ENCODE measurements at regions not wholly inside any gene's neighbourhood (a gene's known extent, or its start where the extent isn't known, plus 50 kb on each side); places are given as distances from the start of the nearest gene placed in this dataset.

- no peak for TF ChIP-seq ZFP30 (CRISPR knock-in tag; IDR thresholded peaks at IDR 0.05)
Observed at GRCh38 chr11:81574301-81574700, 1159.4 kb downstream of the FAM181B start (continued).

GRCh38 chr11:81573367-81573766 lies 1160.3 kb downstream of the FAM181B start:
- no peak for TF ChIP-seq TSHZ2 (CRISPR knock-in tag; IDR thresholded peaks at IDR 0.05)
- TF ChIP-seq ZFP3 (CRISPR knock-in tag; IDR thresholded peaks at IDR 0.05), result no peak
- TF ChIP-seq ISL1 (CRISPR knock-in tag; IDR thresholded peaks at IDR 0.05), result no peak
- no peak for TF ChIP-seq CSRNP3 (CRISPR knock-in tag; IDR thresholded peaks at IDR 0.05)
- no peak for TF ChIP-seq GLIS3 (CRISPR knock-in tag; IDR thresholded peaks at IDR 0.05)
- TF ChIP-seq CSDC2 (CRISPR knock-in tag; IDR thresholded peaks at IDR 0.05), result no peak
- no peak for TF ChIP-seq OSR1 (CRISPR knock-in tag; IDR thresholded peaks at IDR 0.05)
- TF ChIP-seq POU6F1 (CRISPR knock-in tag; IDR thresholded peaks at IDR 0.05; ENCODE audit: borderline replicate concordance, low read depth), result no peak
- TF ChIP-seq ESRRG (CRISPR knock-in tag; IDR thresholded peaks at IDR 0.05), result no peak
- no peak for TF ChIP-seq CREB5 (CRISPR knock-in tag; IDR thresholded peaks at IDR 0.05; ENCODE audit: low read depth)
- no peak for TF ChIP-seq ZNF70 (CRISPR knock-in tag; IDR thresholded peaks at IDR 0.05)
- no peak for TF ChIP-seq TOX (CRISPR knock-in tag; IDR thresholded peaks at IDR 0.05; ENCODE audit: borderline replicate concordance)
- no peak for TF ChIP-seq ZC3H10 (CRISPR knock-in tag; IDR thresholded peaks at IDR 0.05)
- no peak for TF ChIP-seq PPARA (CRISPR knock-in tag; IDR thresholded peaks at IDR 0.05; ENCODE audit: borderline replicate concordance)
- TF ChIP-seq BACH2 (CRISPR knock-in tag; IDR thresholded peaks at IDR 0.05; ENCODE audit: borderline replicate concordance), result no peak
- no peak for TF ChIP-seq ZNF8 (CRISPR knock-in tag; IDR thresholded peaks at IDR 0.05)
- TF ChIP-seq ZNF565 (CRISPR knock-in tag; conservative IDR thresholded peaks at IDR 0.05; ENCODE audit: low read depth), result no peak
- ATAC-seq, result no peak

GRCh38 chr11:81570669-81571068 lies 1163.0 kb downstream of the FAM181B start:
- TF ChIP-seq TOX (CRISPR knock-in tag; IDR thresholded peaks at IDR 0.05; ENCODE audit: borderline replicate concordance) (no peak), SNAI2 (CRISPR knock-in tag; IDR thresholded peaks at IDR 0.05) (no peak), CSRNP3 (CRISPR knock-in tag; IDR thresholded peaks at IDR 0.05) (no peak), ESRRG (CRISPR knock-in tag; IDR thresholded peaks at IDR 0.05) (no peak), PPARA (CRISPR knock-in tag; IDR thresholded peaks at IDR 0.05; ENCODE audit: borderline replicate concordance) (no peak), TCF4 (CRISPR knock-in tag; IDR thresholded peaks at IDR 0.05; ENCODE audit: borderline replicate concordance) (no peak), POU6F1 (CRISPR knock-in tag; IDR thresholded peaks at IDR 0.05; ENCODE audit: borderline replicate concordance, low read depth) (no peak), ISL1 (CRISPR knock-in tag; IDR thresholded peaks at IDR 0.05) (no peak), ARNTL (CRISPR knock-in tag; IDR thresholded peaks at IDR 0.05; ENCODE audit: borderline replicate concordance, low read depth) (no peak), CSDC2 (CRISPR knock-in tag; IDR thresholded peaks at IDR 0.05) (no peak), BACH2 (CRISPR knock-in tag; IDR thresholded peaks at IDR 0.05; ENCODE audit: borderline replicate concordance) (no peak), PATZ1 (CRISPR knock-in tag; IDR thresholded peaks at IDR 0.05; ENCODE audit: borderline replicate concordance) (no peak), GLIS3 (CRISPR knock-in tag; IDR thresholded peaks at IDR 0.05) (no peak), ZFP30 (CRISPR knock-in tag; IDR thresholded peaks at IDR 0.05) (no peak), RARB (CRISPR knock-in tag; IDR thresholded peaks at IDR 0.05) (no peak)
- ATAC-seq, result no peak

Data from SK-N-SH treated with all-trans-retinoic acid at 6 μM for 48 hours (cell line).